ENCODE measurements at regions not wholly inside any gene's neighbourhood (a gene's known extent, or its start where the extent isn't known, plus 50 kb on each side); places are given as distances from the start of the nearest gene placed in this dataset.
A peak's percentile ranks its signal among the peaks of the same experiment; 100 is the strongest.
"Not testable (repeated sequence)": the region's sequence is repeated elsewhere in the genome, so short reads cannot be mapped to it uniquely, and the experiment has no call there.

DNA sequence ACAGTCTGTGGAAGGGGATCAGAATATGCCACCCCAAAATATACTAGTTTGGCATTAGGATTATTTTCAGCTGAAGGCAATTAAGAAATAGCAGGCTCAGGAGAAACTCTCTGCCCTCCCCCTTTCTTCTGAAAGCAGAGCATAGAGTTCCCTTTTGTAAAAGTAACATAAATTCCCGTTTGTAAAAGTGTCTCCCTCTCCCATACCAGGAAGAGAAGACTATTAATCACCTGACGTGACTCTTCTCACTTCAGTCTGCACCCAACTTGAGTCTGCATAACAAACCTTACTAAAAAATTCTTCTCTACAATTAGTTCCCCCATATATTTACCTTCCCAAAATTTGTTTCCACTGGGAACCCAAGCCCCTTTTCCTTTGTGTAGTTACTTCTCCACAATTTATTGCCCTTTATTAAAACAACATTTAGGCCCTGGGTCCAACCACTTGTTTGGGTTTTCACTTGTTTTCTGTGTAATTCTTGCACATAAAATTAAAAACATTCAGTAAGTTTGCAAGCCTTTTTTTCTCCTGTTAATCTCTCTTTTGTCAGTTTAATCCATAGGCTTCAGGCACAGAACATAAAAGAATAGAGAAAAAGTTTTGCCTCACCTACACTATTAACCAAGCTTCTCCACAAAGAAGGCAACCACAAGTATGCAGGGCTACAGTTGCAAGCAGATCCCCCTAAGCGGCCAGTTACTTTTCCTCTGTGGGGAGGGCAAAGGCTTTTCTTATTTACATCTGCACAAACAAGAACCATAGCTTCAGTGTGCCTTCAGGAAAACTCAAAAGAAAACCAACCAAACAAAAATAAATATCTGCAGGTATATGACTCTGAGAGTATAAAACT, 73.8 kb upstream of the EPCAM start:
- ATAC-seq: no peak

DNA sequence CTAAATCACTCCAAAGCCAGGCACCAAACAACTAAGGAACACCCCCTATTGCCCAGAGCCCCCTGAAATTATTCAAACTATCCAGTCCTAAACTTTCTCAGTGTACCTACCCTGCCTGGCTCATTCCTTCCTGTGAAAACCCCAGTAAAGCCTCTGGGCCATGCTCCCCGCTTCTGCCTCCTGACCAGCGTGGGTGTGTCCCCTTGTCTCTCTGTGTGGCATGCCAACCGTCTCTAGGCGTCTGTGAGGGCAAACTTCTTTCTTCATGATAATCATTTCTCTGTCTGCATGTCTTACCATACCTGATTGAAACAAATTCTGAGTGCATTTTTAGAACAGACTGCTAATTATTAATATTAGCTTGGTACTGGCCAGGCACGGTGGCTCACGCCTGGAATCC, 75.1 kb upstream of the EPCAM start:
- no peak for ATAC-seq

DNA sequence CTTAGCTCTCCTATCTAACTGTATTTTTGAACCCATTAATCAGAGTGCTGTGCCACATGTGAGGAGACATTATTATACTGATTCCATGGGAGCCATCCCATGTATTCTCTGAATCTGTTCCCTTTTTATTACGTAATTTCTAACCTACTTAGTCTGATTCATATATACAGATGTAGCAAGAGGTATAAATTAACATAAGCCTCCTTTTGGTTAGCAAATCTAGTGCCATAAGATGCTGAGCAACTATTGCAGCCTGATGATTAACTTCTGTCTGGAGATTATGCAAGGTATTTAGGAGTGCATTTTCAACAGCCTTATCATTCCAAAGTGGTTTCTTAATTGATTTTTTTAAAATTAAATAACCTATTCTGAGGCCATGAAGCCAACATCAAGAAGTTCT, 80.2 kb upstream of the EPCAM start:
- no peak for ATAC-seq

DNA sequence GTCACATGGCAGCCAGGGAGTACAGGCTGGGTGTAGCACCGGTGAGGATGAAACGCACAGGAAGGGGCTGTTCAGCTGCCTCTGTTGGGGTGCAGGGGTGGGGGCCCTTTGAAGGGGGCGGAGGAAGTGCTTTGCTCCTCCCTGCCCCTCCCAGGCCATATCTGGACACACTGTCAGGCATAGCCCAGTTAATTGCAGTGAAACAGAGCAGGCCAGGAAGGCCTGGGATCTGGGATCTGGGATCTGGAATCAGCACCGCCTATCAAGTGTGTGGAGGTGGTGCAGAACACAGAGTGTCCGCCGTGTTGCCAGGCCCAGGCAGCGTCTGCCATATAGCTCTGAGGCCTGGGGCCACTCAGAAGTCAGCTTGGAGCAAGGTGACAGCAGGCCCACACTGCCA, 85.5 kb upstream of the EPCAM start:
- no peak for ATAC-seq

DNA sequence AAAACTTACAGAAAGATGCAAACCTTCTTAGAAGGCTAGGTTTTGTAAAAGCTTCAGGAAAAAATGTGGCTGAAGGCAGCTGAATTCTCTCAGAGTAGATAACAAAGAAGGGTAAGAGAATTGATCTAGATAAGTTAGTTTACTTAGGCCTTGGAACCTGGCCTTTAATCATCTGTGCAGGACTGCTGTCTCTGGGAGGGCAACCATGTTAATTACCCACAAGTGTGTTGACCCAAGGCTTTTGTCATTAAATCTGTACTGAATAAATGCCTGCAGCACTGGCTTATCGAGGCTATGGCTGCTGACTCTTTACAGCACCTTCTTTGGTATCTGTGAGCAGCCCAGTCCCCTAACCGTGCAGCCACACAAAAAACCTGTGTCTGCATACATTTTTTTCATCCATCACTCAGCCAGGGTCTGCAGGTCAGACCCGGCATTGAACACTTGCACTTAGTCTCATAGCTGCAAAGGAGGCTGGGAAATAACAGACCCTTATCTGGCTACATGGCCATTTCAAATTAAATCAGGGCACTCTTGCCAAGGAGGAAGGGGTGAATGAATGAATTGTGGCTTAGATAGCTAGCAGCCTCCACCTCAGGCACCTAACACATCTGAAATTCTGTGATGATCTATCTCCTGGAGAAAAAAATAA, 86.4 kb upstream of the EPCAM start:
- no peak for ATAC-seq

DNA sequence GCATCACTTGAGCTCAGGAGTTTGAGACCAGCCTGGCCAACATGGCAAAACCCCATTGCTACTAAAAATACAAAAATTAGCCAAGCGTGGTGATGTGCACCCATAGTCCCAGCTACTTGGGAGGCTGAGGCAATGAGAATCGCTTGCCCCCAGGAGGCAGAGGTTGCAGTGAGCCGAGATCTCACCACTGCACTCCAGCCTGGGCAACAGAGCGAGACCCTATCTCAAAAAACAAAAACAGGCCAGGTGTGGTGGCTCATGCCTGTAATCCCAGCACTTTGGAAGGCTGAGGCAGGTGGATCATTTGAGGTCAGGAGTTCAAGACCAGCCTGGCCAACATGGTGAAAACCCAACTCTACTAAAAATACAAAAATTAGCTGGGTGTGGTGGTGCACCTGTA, 89.6 kb upstream of the EPCAM start:
- ATAC-seq: not testable (repeated sequence)

DNA sequence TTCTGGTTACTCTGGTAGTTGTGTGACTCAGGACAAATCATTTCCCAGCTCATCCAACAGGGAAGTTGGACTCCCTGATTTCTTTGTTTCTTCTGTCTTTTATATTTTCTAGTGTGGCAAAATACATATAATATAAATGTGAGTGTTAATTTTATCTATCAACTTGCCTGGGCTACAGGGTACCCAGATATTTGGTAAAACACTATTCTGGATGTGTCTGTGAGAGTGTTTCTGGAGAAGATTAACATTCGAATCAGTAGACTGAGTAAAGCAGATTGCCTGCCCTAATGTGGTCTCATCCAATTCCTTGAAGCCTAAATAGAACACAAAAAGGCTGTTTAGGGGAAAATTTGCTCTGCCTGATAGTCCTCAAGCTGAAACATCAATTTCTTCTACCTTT, 91.1 kb upstream of the EPCAM start:
- no peak for ATAC-seq

DNA sequence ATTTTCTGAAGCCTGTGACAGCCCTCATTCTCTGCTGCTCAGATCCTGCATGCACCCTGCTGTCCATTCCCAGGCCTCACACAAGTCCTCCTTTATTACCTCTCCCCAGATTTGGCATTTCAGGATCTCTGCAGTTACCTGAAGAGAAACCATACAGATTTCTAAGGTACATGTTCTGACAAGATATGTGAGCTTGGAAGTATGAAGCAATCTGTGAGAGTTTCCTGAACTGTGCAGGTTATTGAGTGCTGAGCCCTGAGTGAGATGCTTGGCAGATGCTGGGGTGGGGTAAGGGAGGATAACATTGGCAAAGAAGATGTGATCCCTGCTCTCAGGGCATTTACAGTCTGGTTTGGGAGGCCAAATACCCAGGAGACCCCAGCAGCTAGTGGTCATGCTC, 91.9 kb upstream of the EPCAM start:
- ATAC-seq: no peak

DNA sequence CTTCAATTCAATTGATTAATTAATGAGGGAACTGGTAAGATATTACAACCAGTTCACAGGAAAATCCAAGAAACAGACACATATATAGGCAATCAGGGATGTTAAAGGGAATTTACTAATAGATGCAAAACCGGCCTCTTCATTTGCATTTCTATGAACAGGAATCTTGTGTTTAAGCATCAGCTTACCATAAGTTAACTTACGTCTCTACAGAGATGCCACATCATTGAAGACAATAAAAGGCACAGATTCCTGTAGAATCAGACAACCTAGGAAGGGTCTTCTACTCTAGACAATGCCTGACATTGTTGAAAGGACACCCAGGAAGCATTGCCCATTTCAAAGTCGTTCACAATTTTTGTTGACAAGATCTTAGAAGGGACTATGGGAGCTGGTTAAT, 93.0 kb upstream of the EPCAM start:
- ATAC-seq: no peak

DNA sequence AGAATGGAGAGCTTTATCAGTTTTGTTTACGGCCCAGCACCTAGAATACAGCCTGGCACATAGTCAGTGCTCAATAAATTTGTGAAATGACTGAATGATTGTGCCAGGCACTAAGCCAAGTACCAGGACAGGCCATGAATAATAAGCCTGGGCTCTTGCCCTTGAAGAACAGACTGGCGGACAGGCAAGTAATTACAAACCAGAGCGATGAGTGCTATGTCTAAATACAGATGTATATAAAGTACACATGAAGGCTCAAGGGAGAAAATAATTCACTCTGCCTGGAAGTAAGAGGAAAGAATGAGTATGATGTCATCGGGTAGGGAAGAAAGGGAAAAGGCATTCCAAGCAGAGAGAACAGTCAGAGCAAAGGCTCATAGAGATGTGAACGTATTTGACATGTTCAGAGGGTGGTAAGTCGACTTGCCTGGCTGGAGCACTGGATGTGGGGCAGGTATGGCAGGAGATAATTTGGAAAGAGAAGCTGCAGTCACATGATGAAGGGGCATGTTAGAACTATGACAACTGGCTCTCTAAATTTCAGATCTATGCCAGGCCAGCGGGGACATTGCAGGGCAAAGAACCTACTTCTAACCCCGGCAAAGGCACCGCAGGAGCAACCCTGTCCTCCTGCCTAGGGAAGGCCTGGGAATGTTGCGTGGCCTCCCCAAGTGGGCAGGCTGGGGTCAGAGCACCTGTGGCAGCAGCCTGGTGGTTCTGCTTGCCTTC, 94.9 kb upstream of the EPCAM start:
- no peak for ATAC-seq

DNA sequence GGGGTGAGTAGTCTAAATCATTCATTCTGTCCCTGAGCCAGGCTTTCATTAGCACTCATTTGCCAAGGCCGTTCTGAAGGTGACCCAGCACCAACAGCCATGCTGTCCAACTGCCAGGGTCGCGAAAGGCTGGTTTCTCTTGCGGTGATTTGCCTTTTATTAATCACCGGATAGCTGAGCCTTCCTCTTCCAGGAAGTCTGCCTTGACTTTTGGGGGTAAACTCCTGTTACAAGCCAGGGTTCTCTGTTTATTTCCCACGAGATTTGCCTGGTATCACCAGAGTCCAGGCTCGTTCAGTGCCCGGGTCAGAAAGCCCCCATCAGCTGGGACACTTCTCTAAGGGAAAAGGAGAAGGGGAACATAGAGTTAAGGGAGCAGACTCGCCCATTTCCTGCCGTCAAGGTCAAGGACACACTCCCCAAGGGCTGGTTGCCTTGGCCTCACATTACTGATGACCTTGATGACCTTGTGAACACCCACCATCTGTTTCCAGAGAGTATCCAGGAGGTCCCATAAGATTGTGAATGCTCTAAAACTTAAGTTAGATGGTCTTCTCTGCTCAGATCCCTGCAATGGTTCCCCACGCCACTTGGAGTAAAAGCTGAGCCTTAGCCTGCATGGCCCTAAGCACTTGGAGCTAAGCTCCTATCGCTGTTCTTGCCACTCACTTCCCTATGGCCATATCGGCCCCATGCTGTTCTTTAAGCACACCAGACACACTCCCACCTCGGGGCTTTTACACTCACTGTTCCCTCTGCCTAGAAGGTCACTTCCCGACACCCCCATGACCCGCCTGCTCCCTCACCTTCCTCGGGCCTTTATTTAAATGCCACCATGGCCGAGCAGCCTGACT, 96.0 kb upstream of the EPCAM start:
- ATAC-seq: no peak

DNA sequence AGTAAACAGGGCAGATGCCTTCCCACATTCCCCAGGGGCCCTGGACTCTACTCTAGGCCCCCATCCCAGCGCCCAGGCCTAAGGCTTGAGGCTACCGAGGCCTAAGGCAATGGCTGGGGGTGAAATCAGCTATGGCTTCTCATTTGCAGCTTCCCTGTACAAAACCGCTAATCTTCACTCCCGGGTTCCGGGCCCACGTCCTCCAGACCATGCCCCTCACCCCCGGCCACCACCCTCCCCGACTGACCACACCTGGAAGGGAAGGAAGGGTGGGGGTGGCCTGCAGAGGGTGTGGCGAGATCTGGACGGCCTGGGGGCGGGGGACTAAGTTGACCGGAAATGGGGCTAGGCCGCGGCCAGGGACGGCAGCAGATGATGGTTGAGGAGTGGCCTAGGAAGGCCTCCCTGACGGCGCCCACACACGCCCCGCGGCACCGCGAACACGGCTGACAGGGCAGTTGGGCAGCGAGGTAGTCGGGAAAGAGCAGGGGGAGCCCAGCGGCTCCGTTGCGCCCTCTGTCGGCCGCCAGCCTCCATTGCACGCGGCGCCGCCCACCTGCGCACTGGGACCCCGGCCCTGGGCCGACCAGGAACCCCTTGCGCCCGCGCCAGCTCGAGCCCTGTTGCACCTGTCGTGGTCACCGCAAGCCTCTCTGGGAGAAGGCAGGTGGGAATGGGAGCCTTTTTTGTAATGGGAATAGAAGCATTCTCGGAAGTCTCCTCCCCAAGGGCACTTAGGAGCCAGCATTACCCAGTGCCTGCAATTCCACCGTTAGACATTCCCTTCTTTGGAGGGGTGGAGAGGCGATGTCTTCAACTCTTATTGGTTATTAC, 95.9 kb upstream of the CALM2 start:
- ATAC-seq: peak; percentile 71 to 77

DNA sequence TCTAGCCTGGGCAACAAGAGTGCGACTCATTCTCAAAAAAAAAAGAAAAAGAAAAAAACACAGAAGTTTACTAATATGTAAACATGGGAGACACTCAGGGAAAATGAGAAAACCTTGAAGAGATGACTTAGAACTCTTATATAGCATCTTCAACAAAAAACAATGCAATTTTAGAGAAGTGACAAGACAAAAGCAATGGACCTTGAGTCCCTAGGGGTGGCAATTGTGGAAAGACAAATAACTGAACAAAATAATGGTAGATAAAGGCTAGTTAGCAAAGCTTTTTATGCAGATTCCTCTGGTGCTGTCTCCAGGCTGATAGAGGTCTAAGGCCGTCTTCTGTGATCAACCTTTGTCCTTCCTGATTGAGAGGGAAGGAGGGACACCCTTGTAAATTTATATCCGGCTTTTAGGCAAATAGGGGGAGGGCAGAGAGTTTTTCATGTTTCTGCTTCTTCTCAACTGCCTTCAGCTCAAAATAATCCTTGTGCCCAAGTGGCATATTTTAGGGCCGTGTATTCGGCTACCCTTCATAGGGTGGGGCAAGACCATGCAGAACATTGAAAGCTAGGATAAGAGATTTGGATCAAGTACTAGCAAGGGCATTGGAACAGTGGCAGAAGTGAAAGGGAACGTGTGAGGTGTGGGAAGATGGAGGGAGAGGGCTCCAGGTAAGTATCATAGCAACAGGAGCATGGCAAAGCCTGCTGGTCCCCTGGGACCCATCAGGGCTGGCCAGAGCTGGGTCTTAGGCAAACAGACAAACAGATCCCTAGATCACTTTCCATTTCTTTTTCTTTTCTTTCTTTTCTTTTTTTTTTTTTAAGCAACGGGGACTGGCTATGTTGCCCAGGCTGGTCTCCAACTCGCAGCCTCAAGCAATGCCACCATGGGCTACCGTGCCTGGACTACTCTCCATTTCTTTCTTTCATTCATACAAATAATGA, 95.0 kb upstream of the CALM2 start:
- no peak for ATAC-seq

DNA sequence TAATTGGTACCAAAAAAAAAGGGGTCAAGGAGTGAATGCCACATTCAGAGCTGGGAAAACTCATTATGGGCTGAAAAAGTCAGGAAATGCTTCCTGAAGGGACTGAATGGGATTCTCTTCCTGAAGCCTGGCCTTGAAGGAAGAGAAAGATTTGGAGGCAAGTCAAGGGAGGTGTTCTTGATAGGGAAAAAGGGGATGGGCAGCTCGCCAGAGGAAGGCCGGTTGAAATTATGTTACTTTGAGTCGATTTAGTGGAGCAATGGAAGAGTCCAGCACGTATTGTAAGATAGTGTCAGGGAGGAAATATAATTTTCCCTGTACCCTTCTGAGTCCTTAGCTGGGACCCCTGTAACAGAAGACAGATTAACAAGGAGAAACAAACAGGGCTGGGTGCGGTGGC, 94.1 kb upstream of the CALM2 start:
- no peak for ATAC-seq

DNA sequence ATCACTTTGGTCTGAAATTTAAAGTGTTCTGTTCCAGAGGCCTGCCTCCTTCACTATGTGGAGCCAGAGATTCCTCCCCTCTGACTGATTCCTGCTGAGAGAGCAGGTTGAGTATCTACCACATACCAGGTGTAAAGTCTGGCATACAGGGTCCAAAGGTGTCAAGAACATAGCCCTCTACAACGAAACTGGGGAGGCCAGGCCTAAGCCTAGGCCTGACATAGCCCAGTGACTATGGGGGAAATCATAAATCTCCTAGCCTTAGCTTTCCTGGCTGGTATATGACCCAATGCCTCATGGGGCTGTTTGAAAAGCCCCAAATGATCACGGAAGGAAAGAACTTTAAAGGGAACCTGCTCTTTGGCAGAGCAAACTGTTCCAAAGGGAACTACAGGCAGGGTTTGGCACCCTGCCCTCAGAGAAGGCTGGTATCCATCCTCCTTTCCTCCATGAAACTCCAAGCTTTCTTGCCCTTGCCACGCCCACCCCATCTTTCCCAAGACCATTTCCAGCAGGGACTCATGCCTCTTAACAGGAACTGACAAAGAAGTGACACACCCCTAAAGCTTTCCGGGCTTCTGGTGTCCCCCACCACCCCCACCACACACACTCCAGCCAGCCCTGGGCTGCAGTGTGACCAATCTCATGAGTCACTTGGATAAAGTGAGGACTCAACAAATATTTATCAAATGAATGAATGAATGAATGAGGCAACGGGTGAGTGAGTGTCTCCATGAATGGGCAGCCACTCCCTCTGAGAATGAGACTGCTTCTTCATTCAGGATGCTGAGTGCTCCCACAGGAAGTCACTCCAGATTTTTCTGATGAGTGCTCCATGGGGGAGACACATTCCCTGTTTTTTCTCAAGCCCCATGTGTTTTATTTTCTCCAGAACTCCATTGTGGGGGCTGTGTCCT, 93.3 kb upstream of the CALM2 start:
- no peak for ATAC-seq

DNA sequence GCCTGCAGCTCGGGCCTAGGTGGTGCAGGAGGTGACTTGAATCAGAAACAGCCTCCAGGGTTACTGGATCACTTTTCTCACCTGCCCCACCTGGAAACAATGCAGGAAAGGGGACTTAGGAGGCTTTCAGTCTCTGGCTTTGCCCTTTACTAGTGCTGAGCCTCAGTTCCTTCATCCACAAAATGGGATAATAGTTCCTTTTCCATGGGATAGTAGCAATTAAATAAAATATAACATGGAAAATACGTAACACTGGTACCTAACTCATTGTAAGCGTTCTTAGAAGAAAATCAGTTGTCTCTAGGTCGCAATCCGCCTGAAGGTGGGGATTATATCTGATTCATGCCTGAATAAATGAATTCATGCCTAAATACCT, 91.4 kb upstream of the CALM2 start:
- ATAC-seq: no peak

DNA sequence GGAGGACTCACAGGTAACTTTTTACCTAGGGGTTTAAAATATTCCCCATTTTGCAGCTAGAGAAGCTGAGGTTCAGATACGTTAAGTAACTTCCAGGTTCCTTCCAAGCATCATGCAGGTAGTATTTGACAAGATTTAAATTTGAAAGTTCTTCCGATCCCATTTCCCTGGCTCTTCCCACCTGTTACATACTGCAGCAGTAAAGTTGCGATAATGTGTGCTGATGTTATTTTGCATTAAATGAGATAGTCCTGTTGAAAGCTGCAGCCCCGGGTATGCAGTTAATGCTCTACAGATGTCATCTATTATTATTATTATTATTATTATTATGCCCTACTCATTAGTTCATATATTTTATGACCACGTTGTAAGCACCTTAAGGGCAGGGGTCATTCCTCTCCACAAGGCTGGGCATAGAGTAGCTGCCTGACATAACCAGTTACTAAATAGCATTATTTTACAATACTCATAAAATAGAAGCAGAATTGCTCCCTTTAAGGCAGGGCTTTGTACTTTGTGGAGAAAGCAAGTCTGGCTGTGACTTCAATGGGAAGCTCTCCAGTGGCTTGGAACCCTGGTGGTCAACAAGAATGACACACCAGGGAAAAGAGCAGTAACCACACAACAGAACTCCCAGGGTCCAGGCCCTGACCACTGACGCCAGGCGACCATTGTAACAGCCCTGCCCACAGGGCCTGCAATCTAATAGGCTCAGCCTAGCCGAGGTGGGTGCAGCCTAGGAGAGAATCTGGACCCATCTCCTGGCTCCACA, 90.8 kb upstream of the CALM2 start:
- no peak for ATAC-seq

DNA sequence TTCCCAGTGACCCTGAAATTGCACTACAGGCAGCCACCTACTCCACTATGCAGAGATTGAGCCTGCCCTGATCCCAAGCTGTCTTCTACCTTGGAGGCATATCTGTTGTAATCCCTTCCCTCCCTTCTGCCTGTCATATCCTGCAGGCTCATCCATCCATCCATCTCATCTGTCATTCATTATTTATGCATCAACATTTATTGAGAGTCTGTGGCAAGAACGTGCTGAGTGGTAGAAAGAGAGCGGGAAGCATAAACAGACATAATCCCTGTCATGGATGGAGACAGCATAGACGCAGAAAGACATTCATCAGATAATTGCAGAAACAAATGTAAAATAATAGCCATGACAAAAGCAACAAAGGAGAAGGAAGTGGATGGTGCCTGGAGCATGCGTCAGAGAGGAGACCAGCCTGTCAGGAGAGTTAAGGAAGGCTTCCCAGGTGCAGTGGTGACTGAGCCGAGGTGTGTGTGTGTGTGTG, 89.5 kb upstream of the CALM2 start:
- ATAC-seq: no peak

DNA sequence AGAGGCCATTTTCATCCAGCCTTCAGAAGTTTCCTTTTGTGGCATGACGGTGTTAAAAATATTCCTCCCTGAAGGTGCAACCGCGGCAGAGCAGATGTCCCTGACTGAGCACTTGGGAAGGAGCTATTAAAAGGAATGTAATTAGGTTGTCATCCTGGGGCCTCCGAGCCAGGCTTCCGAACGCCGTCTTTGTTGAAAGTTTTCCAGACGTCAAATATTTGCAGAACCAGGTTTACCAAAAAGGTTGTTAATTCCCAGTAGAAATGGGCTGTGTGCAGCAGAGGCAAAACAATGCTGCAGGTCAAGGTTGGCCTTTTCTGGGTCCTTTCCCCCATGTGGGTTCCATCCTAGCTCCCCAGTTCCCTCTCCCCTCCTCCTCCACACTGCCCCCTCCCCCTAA, 88.8 kb upstream of the CALM2 start:
- ATAC-seq: no peak

All from activated CD4-positive, CD25-positive, alpha-beta regulatory T cell treated with anti-CD3 and anti-CD28 coated beads, Interleukin-2, amount 50 U/mL, for 24 hours (primary cell).